GM19467 (cell line): ENCODE measurements at regions not wholly inside any gene's neighbourhood (a gene's known extent, or its start where the extent isn't known, plus 50 kb on each side); places are given as distances from the start of the nearest gene placed in this dataset.
A peak's percentile ranks its signal among the peaks of the same experiment; 100 is the strongest.
"Not testable (repeated sequence)": the region's sequence is repeated elsewhere in the genome, so short reads cannot be mapped to it uniquely, and the experiment has no call there.

Experiments used
- ATAC-seq: cut with Tn5 transposase; IDR thresholded peaks from one replicate; pipeline ENCODE4 v1.9.1; 2021; ENCODE audit warnings: mild to moderate bottlenecking, moderate library complexity; ENCODE audit not compliant: unreplicated experiment

GRCh38 chr2:204138206-204138605 is 201.6 kb downstream of the ICOS start:
- no peak for ATAC-seq

- no peak for ATAC-seq
Observed at GRCh38 chr2:204140246-204140645, 203.7 kb downstream of the ICOS start.

- no peak for ATAC-seq
Observed at GRCh38 chr2:204143216-204144014, 206.9 kb downstream of the ICOS start.

- ATAC-seq: no peak
Observed at GRCh38 chr2:204144492-204144891, 207.9 kb downstream of the ICOS start.

- peak; percentile 97 for ATAC-seq
Observed at GRCh38 chr2:204145263-204145751, 208.7 kb downstream of the ICOS start.

GRCh38 chr2:204145791-204146190 is 209.2 kb downstream of the ICOS start:
- ATAC-seq: no peak

DNA sequence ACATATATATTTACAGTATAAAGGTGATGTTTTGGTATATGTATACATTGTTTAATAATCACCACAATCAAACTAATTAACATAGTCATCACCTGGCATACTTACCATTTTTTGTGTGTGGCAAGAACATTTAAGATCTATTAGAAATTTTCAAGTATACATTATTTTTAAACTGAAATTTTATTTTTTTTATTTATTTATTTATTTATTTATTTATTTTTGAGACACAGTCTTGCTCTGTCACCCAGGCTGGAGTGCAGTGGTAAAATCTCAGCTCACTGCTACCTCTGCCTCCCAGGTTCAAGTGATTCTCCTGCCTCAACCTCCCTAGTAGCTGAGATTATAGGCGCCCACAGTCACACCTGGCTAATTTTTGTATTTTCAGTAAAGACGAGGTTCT is 210.5 kb downstream of the ICOS start:
- ATAC-seq: not testable (repeated sequence)

- ATAC-seq: no peak
Observed at GRCh38 chr2:204150721-204151120, 214.2 kb downstream of the ICOS start.

GRCh38 chr2:204152616-204153015 is 216.1 kb downstream of the ICOS start:
- no peak for ATAC-seq

GRCh38 chr2:204154863-204155262 is 218.3 kb downstream of the ICOS start:
- ATAC-seq: no peak

GRCh38 chr2:204156456-204156855 is 219.9 kb downstream of the ICOS start:
- no peak for ATAC-seq

- no peak for ATAC-seq
Observed at GRCh38 chr2:204157684-204158083, 221.1 kb downstream of the ICOS start.

GRCh38 chr2:204159526-204159925 is 223.0 kb downstream of the ICOS start:
- no peak for ATAC-seq

DNA sequence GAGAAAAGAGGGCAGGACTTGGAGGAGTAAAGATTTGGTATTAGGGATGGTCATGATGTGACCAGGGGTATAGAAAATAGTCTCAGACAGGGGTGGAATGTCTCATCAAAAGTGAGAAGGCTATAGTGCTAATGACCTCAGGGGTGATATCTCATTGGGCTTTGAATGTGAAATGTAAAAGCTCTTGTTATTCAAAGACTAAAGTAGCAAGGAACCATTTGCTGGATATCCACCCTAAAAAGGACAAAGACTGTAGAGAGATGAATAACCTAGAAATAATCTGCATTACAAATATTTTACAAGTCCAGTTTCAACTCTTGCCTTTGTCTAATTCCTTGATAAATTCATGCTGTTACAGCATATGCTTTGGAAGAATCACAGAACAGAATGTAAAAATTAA is 224.4 kb downstream of the ICOS start:
- no peak for ATAC-seq

- no peak for ATAC-seq
Observed at GRCh38 chr2:204161886-204162285, 225.3 kb downstream of the ICOS start.

DNA sequence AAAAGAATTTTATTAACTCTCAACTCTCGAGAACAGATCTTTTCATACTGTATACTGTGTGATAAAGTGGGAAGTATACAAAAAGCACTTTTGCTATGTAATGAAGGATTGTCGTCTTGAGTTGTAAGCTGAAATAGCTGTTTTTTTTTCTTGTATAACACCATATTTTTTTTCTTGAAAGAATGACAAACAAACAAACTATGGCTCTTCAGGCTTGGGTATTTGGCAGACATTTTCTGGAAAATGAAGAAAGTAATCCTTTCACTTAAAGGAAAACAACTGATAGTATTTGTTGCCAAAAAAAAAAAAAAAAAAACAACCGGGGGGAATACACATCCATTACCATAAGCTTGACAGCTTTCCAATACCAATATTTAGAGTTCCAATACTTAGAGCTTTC is 230.4 kb downstream of the ICOS start:
- ATAC-seq: no peak

- not testable (repeated sequence) for ATAC-seq
Observed at GRCh38 chr2:204167670-204168069, 231.1 kb downstream of the ICOS start.

- ATAC-seq: no peak
Observed at GRCh38 chr2:204170411-204170810, 233.8 kb downstream of the ICOS start.

- no peak for ATAC-seq
Observed at GRCh38 chr2:204171432-204172144, 235.0 kb downstream of the ICOS start.

DNA sequence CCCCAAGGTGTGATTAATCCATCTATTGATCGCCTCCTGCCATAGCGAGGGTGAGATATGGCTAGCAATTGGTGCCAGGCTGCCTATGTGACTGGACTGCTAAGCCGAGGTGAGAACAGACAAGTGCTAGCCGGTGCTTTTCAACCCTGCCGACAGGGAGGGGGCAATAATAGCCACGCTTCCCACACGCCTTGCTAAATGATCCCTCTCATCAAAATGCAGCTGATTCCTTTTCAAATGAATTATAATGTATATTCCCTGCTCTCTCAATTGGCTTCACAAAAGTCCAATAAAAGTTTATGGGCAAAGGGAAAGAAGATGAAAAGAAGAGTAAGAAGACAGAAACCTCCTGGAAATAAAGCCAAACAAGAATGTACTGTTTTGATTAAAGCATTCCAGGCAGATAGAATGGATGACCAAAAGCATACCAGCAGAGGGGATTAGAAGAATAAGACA is 235.6 kb downstream of the ICOS start:
- no peak for ATAC-seq

- ATAC-seq: no peak
Observed at GRCh38 chr2:204174034-204174433, 237.5 kb downstream of the ICOS start.
